ENCODE measurements at regions not wholly inside any gene's neighbourhood (a gene's known extent, or its start where the extent isn't known, plus 50 kb on each side); places are given as distances from the start of the nearest gene placed in this dataset.

GRCh38 chr5:162558120-162558519 lies 490.5 kb downstream of the GABRG2 start:
- intact Hi-C loops (cut with micrococcal nuclease), result no loop called here
- ChIA-PET CTCF (no interaction called here), POLR2A (interaction anchor here (0.6 kb wide), 1 partner anchor 195 kb away, joined by 3 read pairs; no protein-coding TSS in a partner anchor)
- BruUV-seq (replicated peaks), result no TSS peak
- Mint-ChIP-seq H3K36me3 (ENCODE audit: insufficient read depth, unreplicated experiment) (no peaks in the 10 kb centered on the region), H3K27me3 (ENCODE audit: insufficient read depth, unreplicated experiment) (no peaks in the 10 kb centered on the region), H3K9me3 (ENCODE audit: unreplicated experiment) (no peaks in the 10 kb centered on the region), H3K4me1 (ENCODE audit: insufficient read depth, unreplicated experiment) (no peaks in the 10 kb centered on the region), H3K4me3 (ENCODE audit: unreplicated experiment) (no peak overlapping the region), H3K27ac (ENCODE audit: low read depth, unreplicated experiment) (no peak overlapping the region)
- no peak for DNase-seq (ENCODE audit: unreplicated experiment)
- TF ChIP-seq CTCF (IDR thresholded peaks at IDR 0.05; ENCODE audit: unreplicated experiment), result no peak

GRCh38 chr5:162567644-162568043 lies 500.1 kb downstream of the GABRG2 start:
- BruUV-seq (replicated peaks), result no TSS peak
- CTCF ChIA-PET, result interaction anchor here (0.6 to 1.6 kb wide), 3 partner anchors 42 to 603 kb away, joined by 3 read pairs; no protein-coding TSS in a partner anchor

GRCh38 chr5:162573758-162574157 lies 506.2 kb downstream of the GABRG2 start:
- Mint-ChIP-seq H3K4me1 (ENCODE audit: insufficient read depth, unreplicated experiment) (peaks cover 7% of the 10 kb centered on the region), H3K27me3 (ENCODE audit: insufficient read depth, unreplicated experiment) (no peaks in the 10 kb centered on the region), H3K9me3 (ENCODE audit: unreplicated experiment) (no peaks in the 10 kb centered on the region), H3K27ac (ENCODE audit: low read depth, unreplicated experiment) (no peak overlapping the region), H3K36me3 (ENCODE audit: insufficient read depth, unreplicated experiment) (peaks cover 4% of the 10 kb centered on the region), H3K4me3 (ENCODE audit: unreplicated experiment) (no peak overlapping the region)
- no peak for DNase-seq (ENCODE audit: unreplicated experiment)
- no peak for TF ChIP-seq CTCF (IDR thresholded peaks at IDR 0.05; ENCODE audit: unreplicated experiment)
- no TSS peak for BruUV-seq (replicated peaks)
- ChIA-PET POLR2A (no interaction called here), CTCF (interaction anchor here (0.6 kb wide), 1 partner anchor 303 kb away, joined by 4 read pairs; no protein-coding TSS in a partner anchor)
- intact Hi-C loops (cut with micrococcal nuclease), result no loop called here

More at GRCh38 chr5:162567644-162568043, 500.1 kb downstream of the GABRG2 start:
- H3K27ac Mint-ChIP-seq (ENCODE audit: low read depth, unreplicated experiment), result no peak overlapping the region
- intact Hi-C loops (cut with micrococcal nuclease), result no loop called here
- H3K27me3 Mint-ChIP-seq (ENCODE audit: insufficient read depth, unreplicated experiment), result no peaks in the 10 kb centered on the region
- no peaks in the 10 kb centered on the region for H3K36me3 Mint-ChIP-seq (ENCODE audit: insufficient read depth, unreplicated experiment)
- H3K4me3 Mint-ChIP-seq (ENCODE audit: unreplicated experiment), result no peak overlapping the region
- no peak for TF ChIP-seq CTCF (IDR thresholded peaks at IDR 0.05; ENCODE audit: unreplicated experiment)
- DNase-seq (ENCODE audit: unreplicated experiment), result no peak
- H3K9me3 Mint-ChIP-seq (ENCODE audit: unreplicated experiment), result peaks cover 11% of the 10 kb centered on the region
- POLR2A ChIA-PET, result no interaction called here
- no peaks in the 10 kb centered on the region for H3K4me1 Mint-ChIP-seq (ENCODE audit: insufficient read depth, unreplicated experiment)

- Mint-ChIP-seq H3K9me3 (ENCODE audit: unreplicated experiment) (peaks cover 11% of the 10 kb centered on the region), H3K4me1 (ENCODE audit: insufficient read depth, unreplicated experiment) (no peaks in the 10 kb centered on the region), H3K27me3 (ENCODE audit: insufficient read depth, unreplicated experiment) (no peaks in the 10 kb centered on the region), H3K4me3 (ENCODE audit: unreplicated experiment) (no peak overlapping the region), H3K27ac (ENCODE audit: low read depth, unreplicated experiment) (no peak overlapping the region), H3K36me3 (ENCODE audit: insufficient read depth, unreplicated experiment) (no peaks in the 10 kb centered on the region)
- DNase-seq (ENCODE audit: unreplicated experiment), result no peak
- TF ChIP-seq CTCF (IDR thresholded peaks at IDR 0.05; ENCODE audit: unreplicated experiment), result no peak
- ChIA-PET CTCF (interaction anchor here (0.6 kb wide), 2 partner anchors 16 to 107 kb away, joined by 3 to 4 read pairs; no protein-coding TSS in a partner anchor), POLR2A (no interaction called here)
- intact Hi-C loops (cut with micrococcal nuclease), result no loop called here
- BruUV-seq (replicated peaks), result no TSS peak
These were observed 524.2 kb downstream of the GABRG2 start for GRCh38 chr5:162591724-162592123.

Measured in MCF 10A (cell line).